HG03066 (cell line): ENCODE measurements at regions not wholly inside any gene's neighbourhood (a gene's known extent, or its start where the extent isn't known, plus 50 kb on each side); places are given as distances from the start of the nearest gene placed in this dataset.
"Not testable (repeated sequence)": the region's sequence is repeated elsewhere in the genome, so short reads cannot be mapped to it uniquely, and the experiment has no call there.

ENCODE experiments used
- ATAC-seq: cut with Tn5 transposase; IDR thresholded peaks from one replicate; pipeline ENCODE4 v1.9.1; 2021; ENCODE audit warnings: low read depth; ENCODE audit not compliant: unreplicated experiment

DNA sequence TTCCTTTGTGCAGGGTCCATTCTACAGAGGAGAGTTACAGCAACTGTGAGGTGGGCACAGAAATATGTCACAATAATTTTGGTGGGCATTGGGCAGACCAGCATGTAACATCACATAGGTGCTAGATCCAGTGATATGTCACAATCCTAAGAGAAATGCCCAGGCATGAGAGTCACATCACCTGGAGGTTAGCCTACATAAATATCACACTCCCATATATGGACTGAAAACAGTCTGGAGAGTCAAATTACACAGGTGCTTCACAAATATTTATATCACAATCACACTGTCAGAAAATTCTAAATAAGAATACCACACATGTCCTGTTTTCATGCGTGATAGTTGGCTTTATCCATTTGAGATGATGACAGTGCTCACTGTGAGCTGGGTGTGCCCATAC, 903.7 kb upstream of the AMELY start:
- no peak for ATAC-seq

GRCh38 chrY:7814361-7814760, 902.8 kb upstream of the AMELY start:
- no peak for ATAC-seq

- ATAC-seq = no peak
Measured at GRCh38 chrY:7810359-7810758, 898.8 kb upstream of the AMELY start.

DNA sequence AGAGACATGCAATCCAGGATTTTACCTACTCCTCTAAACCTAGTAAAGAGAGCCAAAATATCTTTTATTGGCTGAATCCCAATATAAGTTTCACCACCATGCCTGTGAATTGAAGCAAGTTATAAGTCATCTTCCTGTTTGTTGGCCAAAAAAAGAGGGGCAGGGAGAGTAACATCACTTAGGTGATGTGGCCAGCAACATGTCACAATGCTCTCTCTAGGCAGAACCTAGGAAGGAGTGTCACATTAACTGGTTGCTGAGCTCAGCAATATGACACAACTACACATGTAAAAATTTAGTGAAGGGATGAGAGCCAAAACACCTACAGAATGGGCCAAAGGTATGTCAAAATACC, 895.9 kb upstream of the AMELY start:
- ATAC-seq = no peak

GRCh38 chrY:7806592-7807515, 895.3 kb upstream of the AMELY start:
- no peak for ATAC-seq

- ATAC-seq = no peak
Measured at GRCh38 chrY:7805624-7806023, 894.1 kb upstream of the AMELY start.

DNA sequence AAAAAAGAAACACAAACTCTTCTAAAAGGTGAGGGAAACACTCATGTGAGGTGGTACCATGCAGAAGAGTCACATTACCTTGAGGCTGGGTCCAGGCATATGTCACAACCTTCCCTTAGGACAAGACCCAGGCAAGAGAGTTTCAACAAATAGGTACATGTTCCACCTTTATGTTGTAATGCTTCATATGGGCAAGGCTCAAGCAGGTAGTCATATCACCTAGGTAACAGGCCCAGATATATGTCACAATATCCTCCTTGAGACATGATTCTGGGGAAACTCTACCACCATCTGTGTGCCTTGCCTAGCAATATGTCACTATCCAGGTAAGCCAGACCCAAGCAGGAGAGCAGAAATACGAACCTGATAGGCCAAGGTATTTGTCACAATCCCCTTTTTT, 892.2 kb upstream of the AMELY start:
- ATAC-seq = no peak

- no peak for ATAC-seq
Measured at GRCh38 chrY:7796128-7796527, 884.6 kb upstream of the AMELY start.

DNA sequence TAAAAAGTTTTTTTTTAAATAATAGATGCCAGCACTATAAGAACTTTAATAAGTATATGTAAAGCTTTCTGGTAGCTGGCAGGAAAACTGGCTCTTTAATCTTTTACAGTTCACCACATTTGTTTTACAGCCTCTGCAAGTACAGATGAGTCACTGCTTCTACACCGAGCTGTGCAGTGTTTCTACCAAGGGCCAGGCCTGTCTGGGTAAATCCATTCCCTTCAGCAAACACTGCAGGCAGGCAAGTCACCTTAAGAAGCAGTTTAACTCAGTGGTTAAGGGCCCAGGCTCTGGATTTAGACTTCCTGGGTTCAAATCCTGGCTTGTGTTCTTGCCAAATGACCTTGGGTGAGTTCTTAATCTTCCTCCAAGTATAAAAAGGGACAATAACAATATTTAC, 882.9 kb upstream of the AMELY start:
- ATAC-seq = no peak

DNA sequence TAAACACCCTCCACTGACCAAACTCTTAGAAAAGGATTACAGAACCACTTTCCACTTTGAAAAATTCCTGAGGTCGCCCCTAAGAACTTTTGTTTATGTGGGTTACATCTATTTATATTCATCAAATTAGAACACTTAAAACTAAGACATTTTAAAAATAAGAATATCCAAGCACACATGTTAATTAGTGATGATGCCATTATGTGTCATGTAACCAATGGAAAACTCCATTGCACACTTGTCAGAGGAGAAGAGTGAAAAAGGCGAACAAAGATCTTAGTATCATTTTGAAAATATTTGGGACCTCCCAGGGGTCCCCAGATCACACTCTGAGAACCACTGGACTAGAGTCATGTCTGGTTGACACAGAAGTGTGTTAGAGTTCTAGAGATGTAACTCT, 882.4 kb upstream of the AMELY start:
- ATAC-seq = no peak

DNA sequence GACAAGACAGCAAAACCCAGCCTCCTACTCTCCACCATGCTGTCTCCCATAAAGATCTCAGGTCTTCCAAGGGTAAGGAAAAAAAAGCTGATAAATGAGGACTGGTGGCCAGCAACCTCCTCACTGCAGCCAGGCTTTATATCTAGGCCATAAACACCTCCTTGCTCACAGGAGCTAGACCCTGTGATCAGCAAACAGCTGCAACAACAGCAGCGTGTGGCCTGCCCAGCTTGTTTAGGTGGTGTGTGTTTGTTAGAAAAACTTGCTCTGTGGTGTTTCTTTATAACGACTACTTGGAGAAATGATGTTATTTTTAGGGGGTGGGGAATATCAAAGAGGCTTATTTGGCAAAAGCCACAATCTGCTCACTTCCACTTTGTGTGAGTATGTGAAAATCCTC, 880.9 kb upstream of the AMELY start:
- no peak for ATAC-seq

- ATAC-seq = no peak
Measured at GRCh38 chrY:7781501-7781900, 869.9 kb upstream of the AMELY start.

DNA sequence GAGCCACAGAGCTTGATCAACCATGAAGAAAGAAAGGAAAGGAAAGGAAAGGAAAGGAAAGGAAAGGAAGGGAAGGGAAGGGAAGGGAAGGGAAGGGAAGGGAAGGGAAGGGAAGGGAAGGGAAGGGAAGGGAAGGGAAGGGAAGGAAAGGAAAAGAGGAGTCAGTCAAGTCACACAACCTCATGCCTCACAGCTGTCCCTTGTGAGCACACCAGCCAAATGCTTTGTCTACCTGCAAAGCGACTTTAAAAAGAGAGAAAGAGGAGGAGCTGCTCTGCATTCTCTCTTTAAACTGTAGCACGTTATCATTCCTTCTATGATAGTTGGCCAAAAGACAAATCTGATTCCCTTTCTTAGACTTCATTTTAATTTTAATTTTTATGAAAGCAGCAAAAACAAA, 863.9 kb upstream of the AMELY start:
- not testable (repeated sequence) for ATAC-seq

DNA sequence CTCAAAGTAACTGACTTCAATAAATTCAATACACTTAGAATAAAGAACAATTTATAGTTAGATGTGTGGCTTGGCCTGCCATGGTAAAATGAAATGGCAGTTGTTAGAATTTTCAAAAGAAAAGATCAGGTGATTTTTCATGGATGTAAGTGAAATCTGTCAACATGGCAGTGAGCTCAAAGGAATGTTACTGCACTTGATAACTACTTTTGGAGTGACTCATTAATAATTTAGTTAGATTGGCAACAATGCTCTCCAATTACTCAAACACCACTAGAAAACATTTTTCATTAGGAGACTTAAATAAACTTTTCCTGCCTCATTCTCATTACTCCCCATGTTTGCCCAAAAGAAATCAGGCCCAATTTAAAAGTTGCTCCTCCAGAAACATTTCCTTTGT, 860.2 kb upstream of the AMELY start:
- ATAC-seq = no peak

DNA sequence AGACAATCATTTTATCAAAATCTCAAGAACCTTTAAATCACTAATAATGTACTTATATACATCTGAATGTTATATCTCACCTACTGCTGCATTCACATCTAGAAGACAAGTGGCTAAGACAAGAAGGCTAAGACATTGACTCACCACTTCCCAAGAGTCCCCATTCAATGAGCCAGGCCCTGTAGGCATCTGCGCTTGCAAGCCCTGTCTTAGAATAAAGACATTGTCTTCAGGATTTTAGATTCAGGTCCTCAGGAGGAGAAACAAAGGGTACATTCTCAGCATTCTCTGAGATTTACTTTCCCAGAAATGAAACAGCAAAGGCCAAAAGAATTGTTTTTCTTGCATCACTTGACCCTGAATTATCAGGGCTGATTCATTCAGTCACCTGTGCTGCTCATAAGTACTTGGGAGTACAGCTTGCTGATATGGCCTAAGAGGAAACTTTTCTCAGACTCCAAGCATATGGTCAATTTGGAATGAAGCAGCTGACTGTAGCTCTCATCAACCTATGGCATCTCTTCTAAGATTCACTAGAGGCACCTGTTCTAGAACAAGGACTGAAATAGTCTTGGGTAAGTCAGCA, 858.3 kb upstream of the AMELY start:
- no peak for ATAC-seq

- ATAC-seq = no peak
Measured at GRCh38 chrY:7768901-7769300, 857.3 kb upstream of the AMELY start.

DNA sequence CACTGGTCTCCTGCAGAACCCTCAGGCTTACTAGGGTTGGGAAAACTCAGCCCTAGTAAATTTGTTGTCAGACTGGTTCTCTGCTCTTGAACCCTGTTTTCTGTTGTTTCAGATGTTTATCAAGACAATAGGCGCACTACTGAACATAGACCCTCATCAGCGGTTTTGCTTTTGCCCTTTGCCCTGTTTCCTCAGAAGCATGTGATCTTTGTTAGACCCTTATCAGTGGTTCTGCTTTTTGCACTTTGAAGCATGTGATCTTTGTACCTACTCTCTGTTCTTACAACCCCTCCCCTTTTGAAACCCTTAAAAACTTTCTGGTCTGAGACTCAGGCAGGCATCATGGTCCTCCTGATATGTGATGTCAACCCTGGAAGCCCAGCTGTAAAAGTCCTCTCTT, 842.2 kb upstream of the AMELY start:
- no peak for ATAC-seq

DNA sequence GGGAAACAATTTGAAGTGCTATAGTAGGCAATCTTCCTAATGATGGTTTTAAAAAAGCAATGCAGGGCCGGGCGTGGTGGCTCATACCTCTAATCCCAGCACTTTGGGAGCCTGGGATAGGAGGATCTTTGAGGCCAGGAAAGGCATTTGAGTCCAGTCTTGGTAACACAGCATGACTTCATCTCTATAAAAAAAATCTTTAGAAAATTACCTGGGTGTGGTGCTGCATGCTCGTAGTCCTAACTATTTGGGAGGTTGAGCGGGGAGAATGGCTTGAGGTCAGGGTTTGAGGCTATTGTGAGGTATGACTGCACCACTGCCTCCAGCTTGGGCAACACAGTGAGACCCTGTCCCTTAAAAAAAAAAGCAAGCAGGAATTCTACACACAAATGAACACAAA, 835.2 kb upstream of the AMELY start:
- ATAC-seq = no peak

GRCh38 chrY:7745581-7745901, 834.0 kb upstream of the AMELY start:
- no peak for ATAC-seq

DNA sequence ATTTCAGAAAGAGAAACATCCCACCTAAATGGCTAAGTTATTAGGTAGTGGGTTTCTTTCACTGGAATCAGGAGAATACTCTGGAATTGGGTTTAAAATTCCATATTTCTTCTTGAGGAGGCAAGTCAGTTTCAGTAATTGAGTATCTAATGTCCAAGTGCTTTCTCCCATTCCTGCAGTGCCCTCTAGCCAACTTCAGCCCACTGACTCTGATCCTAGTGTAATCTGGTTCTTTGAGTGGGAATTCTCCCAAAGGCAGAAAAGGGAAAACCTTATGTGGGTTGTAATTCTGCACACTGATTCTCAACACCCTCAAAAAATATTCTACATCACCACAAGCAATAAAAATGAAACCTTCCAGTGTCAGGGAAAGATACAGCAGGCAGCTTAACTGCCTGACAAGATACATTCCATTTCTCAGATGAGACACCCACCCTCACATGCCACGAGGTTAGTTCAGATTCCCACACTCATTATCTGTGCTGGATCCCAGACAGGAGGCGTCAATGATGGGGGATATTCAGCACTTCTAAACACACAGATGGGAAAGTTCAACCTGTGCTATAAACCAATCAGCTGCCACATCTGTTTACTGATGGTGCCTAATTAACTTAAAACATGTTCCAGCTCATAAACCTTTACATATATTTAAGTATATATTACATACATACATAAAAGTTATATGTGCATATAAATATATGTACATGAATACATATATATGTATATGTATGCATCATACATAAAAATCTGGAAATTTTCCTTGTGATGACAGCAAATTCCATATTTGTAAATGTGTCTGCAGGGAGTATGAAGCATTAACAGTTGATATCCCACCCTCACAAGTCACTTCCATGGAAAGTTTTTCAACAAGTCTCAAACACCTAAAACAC, 833.4 kb upstream of the AMELY start:
- ATAC-seq = no peak

DNA sequence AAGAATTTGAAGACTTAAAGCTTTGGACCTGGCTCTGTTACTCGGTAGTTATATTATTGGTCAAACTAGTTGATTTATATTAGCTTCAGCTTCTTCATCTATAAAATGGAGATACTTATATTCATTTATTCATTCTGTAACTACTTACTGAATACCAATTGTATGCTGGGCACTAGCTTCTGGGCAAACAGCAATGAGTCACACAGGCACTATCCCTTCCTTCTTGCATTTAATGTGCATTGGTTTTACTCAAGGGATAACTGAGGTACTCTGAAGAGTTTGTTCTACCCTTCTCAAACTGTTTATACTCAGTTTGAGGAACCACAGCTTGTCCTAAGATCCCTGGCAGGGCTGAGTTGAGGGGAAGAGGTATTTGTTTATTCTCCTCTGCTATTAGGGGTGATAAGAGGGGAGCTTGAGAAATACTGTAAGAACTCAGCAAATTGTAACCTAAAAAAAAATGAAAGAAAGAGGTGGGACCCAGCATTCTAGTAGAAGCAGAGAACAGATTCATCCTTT, 825.4 kb upstream of the AMELY start:
- no peak for ATAC-seq
